ENCODE measurements at regions not wholly inside any gene's neighbourhood (a gene's known extent, or its start where the extent isn't known, plus 50 kb on each side); places are given as distances from the start of the nearest gene placed in this dataset.

GRCh38 chr5:56366986-56367385 lies 133.9 kb upstream of the ANKRD55 start:
- no peak for DNase-seq

DNA sequence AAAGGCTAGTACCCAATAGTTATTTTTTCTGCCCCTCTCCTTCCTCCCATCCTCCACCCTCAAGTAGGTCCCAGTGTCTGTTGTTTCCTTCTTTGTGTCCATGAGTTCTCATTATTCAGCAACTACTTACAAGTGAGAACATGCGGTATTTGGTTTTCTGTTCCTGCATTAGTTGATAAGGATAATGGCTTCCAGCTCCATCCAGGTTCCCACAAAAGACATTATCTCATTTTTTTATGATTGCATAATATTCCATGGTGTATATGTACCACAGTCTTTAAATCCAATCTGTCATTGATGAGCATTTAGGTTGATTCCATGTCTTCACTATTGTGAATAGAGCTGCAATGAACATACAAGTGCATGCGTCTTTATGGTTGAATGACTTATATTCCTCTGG lies 128.3 kb upstream of the ANKRD55 start:
- DNase-seq: no peak

GRCh38 chr5:56360816-56361215 lies 127.7 kb upstream of the ANKRD55 start:
- no peak for DNase-seq

GRCh38 chr5:56359809-56360685 lies 126.9 kb upstream of the ANKRD55 start:
- DNase-seq: no peak

- no peak for DNase-seq
Observed at GRCh38 chr5:56358703-56359681, 125.9 kb upstream of the ANKRD55 start.

- no peak for DNase-seq
Observed at GRCh38 chr5:56358046-56358445, 124.9 kb upstream of the ANKRD55 start.

GRCh38 chr5:56357426-56357825 lies 124.3 kb upstream of the ANKRD55 start:
- DNase-seq: no peak

DNA sequence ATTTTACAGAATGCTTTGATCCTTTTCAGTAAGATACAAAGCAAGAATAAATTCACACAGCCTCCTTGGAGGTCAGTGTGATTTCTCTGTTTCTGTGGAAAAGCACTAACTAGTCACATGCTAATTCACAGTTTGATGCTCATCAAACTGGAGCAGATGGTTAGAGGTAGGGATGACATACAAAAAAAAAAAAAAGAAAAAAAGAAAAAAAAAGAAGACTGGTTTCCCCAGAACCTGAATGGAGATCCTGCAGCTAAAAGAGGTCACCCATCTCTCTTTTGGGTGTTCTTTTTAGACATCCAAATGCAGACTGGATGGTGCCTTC lies 123.7 kb upstream of the ANKRD55 start:
- DNase-seq: no peak

- no peak for DNase-seq
Observed at GRCh38 chr5:56356121-56356835, 123.1 kb upstream of the ANKRD55 start.

GRCh38 chr5:56354836-56355235 lies 121.7 kb upstream of the ANKRD55 start:
- no peak for DNase-seq

GRCh38 chr5:56352808-56353590 lies 119.9 kb upstream of the ANKRD55 start:
- DNase-seq: no peak

GRCh38 chr5:56350597-56351170 lies 117.6 kb upstream of the ANKRD55 start:
- no peak for DNase-seq

GRCh38 chr5:56350011-56350596 lies 117.0 kb upstream of the ANKRD55 start:
- no peak for DNase-seq

DNA sequence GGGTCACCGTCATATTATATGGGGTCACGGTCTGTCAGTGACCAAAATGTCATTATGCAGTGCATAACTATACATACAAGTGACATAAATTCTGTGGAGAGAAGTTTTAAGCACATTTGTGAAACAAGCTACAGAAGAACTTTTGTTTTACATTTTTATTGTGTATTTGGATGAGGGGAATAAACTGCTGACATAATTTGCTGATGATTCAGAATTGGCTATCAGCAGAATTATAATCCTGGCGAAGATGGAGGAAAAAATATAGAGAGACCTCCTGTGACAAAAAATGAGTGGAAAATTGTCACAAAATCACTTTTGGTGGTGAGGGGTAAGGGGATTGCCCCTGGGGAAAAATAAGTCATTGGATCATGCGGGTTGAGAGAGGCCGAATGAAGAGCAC lies 116.3 kb upstream of the ANKRD55 start:
- DNase-seq: no peak

- no peak for DNase-seq
Observed at GRCh38 chr5:56346741-56347535, 113.8 kb upstream of the ANKRD55 start.

DNA sequence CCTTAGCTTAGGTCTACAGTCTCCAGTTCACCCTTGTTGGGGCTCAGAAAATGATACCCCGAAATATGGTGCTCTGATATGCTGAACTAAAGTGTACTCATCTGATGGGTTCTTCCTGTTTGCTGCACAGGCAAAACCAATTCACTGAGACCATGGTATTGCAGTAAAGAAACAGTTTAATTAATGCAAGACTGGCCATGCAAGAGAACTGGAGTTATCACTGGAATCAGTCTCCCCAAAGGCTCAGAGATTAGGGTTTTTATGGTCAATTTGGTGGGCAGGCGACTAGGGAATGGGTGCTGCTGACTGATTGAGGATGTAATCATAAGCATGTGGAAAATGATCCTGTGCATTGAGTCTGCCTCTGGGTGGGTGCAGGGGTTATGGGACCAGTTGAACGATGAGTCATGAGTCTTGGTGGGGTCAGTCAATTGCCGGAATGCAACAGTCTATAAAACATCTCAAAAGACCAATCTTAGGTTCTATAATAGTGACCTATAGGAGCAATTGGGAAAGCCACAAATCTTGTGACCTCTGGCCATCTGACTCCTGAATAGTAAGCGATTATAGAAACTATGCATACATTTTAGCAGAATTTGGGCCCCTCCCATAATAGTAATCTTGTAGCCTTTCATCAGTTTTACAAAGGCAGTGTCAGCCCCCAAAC lies 113.0 kb upstream of the ANKRD55 start:
- no peak for DNase-seq

- no peak for DNase-seq
Observed at GRCh38 chr5:56345352-56345751, 112.2 kb upstream of the ANKRD55 start.

DNA sequence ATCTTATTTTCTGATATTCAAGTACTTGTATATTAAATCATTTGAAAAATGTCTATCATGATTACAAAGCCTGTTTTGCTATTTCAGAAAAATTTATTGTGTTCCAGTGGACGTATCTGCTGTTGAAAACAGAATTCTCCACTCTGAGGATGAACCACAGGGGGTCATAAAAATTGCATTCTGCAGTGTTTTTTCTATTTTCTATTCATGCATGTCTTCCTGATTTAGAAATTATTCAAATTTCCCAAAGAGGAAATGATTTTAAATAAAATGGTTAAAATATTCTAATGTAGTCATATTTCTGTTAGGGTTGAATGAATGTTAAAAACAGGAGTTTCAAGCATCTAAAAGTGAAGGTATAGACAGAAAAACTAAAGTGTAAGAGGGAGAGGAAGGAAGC lies 111.5 kb upstream of the ANKRD55 start:
- no peak for DNase-seq

DNA sequence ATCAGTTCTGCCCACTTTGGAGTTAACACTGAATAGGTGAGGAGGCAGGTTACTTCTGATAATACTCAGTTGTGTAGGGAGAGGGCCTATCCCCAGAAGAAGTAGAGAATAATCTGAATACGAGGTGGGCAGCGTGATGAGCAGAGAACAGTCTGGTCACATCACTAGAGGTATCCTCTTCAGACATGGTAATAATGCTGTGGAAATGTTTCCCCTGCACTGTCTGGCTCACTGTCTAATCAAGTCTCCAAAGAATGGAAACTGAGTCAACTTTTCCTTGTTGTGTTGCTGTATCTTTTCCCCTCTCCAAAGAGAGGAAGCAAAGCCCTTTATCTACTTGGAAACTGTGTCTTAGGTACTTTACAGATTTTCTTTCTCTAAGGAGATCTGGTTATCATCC lies 110.9 kb upstream of the ANKRD55 start:
- no peak for DNase-seq

DNA sequence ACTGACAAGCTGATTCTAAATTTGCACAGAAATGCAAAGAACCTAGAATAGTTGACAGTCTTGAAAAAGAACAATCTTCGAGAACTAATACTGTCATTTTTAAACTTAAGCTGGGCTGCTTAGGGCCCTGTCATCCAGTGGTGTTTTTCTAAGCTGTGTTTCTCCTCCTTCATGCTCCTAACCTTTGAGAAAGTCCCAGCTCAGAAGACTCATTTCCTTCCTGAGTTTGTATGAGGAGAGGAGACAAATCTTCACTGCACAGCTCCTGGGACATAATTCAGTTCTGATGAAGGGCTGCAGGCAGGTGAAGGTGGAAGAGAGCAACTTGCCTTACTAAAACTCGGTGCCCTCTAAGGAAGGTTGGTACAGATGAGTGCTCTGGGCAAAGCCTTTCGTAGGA lies 109.5 kb upstream of the ANKRD55 start:
- no peak for DNase-seq
